HEK293T (cell line): ENCODE measurements at regions not wholly inside any gene's neighbourhood (a gene's known extent, or its start where the extent isn't known, plus 50 kb on each side); places are given as distances from the start of the nearest gene placed in this dataset.

ENCODE experiments used
- ARNT ChIP-seq: fragments of 450-650 bp; IDR thresholded peaks from 2 replicates; pipeline ENCODE4 v1.6.1; 2017; ENCODE audit warnings: mild to moderate bottlenecking
- BHLHE40 ChIP-seq: fragments of 450-650 bp; IDR thresholded peaks from 2 replicates; pipeline ENCODE4 v1.6.1; 2016; ENCODE audit warnings: mild to moderate bottlenecking, moderate library complexity, borderline replicate concordance
- CTBP1 ChIP-seq: fragments of 450-650 bp; IDR thresholded peaks from 2 replicates; pipeline ENCODE4 v1.6.1; 2016; ENCODE audit warnings: borderline replicate concordance
- ELF4 ChIP-seq: fragments of 450-650 bp; IDR thresholded peaks from 2 replicates; pipeline ENCODE4 v1.6.1; 2017; ENCODE audit warnings: antibody characterized with exemption
- FOXA1 ChIP-seq: fragments of 450-650 bp; IDR thresholded peaks from 2 replicates; pipeline ENCODE4 v1.6.1; 2016; ENCODE audit warnings: mild to moderate bottlenecking
- FOXM1 ChIP-seq: fragments of 450-650 bp; IDR thresholded peaks from 2 replicates; pipeline ENCODE4 v1.6.1; 2017; ENCODE audit warnings: mild to moderate bottlenecking, borderline replicate concordance
- HDGF ChIP-seq: fragments of 450-650 bp; IDR thresholded peaks from 2 replicates; pipeline ENCODE4 v1.6.1; 2017; ENCODE audit warnings: antibody characterized with exemption, borderline replicate concordance
- LEF1 ChIP-seq: fragments of 450-650 bp; IDR thresholded peaks from 2 replicates; pipeline ENCODE4 v1.6.1; 2017; ENCODE audit warnings: mild to moderate bottlenecking, borderline replicate concordance
- PKNOX1 ChIP-seq: fragments of 450-650 bp; IDR thresholded peaks from 2 replicates; pipeline ENCODE4 v1.6.1; 2016
- SP1 ChIP-seq: fragments of 450-650 bp; IDR thresholded peaks from 2 replicates; pipeline ENCODE4 v1.6.1; 2017
- SUZ12 ChIP-seq: fragments of 450-650 bp; IDR thresholded peaks from 2 replicates; pipeline ENCODE4 v1.6.1; 2016; ENCODE audit warnings: mild to moderate bottlenecking
- TARDBP ChIP-seq: fragments of 450-650 bp; IDR thresholded peaks from 2 replicates; pipeline ENCODE4 v1.6.1; 2016
- ZNF384 ChIP-seq: fragments of 450-650 bp; IDR thresholded peaks from 2 replicates; pipeline ENCODE4 v1.6.1; 2016

GRCh38 chr11:15728207-15728606, 613.5 kb downstream of the INSC start:
- no peak for TF ChIP-seq HDGF
- TF ChIP-seq FOXM1: no peak
- no peak for TF ChIP-seq PKNOX1
- no peak for TF ChIP-seq LEF1
- TF ChIP-seq TARDBP: no peak
- TF ChIP-seq SUZ12: no peak
- TF ChIP-seq SP1: no peak
- no peak for TF ChIP-seq ARNT
- TF ChIP-seq BHLHE40: no peak
- TF ChIP-seq ELF4: no peak
- TF ChIP-seq CTBP1: no peak
- no peak for TF ChIP-seq FOXA1
- TF ChIP-seq ZNF384: no peak
